NOMO-1 treated with DMSO at 0.1 percent for 48 hours (cell line): ENCODE measurements at regions not wholly inside any gene's neighbourhood (a gene's known extent, or its start where the extent isn't known, plus 50 kb on each side); places are given as distances from the start of the nearest gene placed in this dataset.
"Not testable (repeated sequence)": the region's sequence is repeated elsewhere in the genome, so short reads cannot be mapped to it uniquely, and the experiment has no call there.

Experiments used
- DNase-seq: peaks from one replicate; lab custom pipeline; 2025; ENCODE audit not compliant: unreplicated experiment; lab: John Stamatoyannopoulos, UW

- DNase-seq, result peak; percentile 27
Observed at GRCh38 chr21:35548904-35549615, 500.0 kb upstream of the RUNX1 start.

- no peak for DNase-seq
Observed at GRCh38 chr21:35547946-35548774, 499.1 kb upstream of the RUNX1 start.

GRCh38 chr21:35543746-35544145 lies 494.6 kb upstream of the RUNX1 start:
- no peak for DNase-seq

- DNase-seq, result no peak
Observed at GRCh38 chr21:35540950-35541638, 492.0 kb upstream of the RUNX1 start.

GRCh38 chr21:35538386-35538785 lies 489.3 kb upstream of the RUNX1 start:
- DNase-seq, result peak; percentile 59

- no peak for DNase-seq
Observed at GRCh38 chr21:35537604-35538003, 488.5 kb upstream of the RUNX1 start.

- DNase-seq, result no peak
Observed at GRCh38 chr21:35533893-35534292, 484.8 kb upstream of the RUNX1 start.

GRCh38 chr21:35530766-35531165 lies 481.7 kb upstream of the RUNX1 start:
- peak; percentile 87 for DNase-seq

GRCh38 chr21:35529171-35529863 lies 480.2 kb upstream of the RUNX1 start:
- peak; percentile 47 for DNase-seq

- DNase-seq, result peak; percentile 89
Observed at GRCh38 chr21:35528116-35529042, 479.3 kb upstream of the RUNX1 start.

GRCh38 chr21:35527358-35527757 lies 478.3 kb upstream of the RUNX1 start:
- no peak for DNase-seq

GRCh38 chr21:35525443-35525842 lies 476.3 kb upstream of the RUNX1 start:
- peak; percentile 19 for DNase-seq

- no peak for DNase-seq
Observed at GRCh38 chr21:35521852-35522505, 472.9 kb upstream of the RUNX1 start.

- no peak for DNase-seq
Observed at GRCh38 chr21:35521293-35521692, 472.2 kb upstream of the RUNX1 start.

- no peak for DNase-seq
Observed at GRCh38 chr21:35520856-35521255, 471.8 kb upstream of the RUNX1 start.

GRCh38 chr21:35520302-35520701 lies 471.2 kb upstream of the RUNX1 start:
- no peak for DNase-seq

GRCh38 chr21:35517865-35518264 lies 468.8 kb upstream of the RUNX1 start:
- DNase-seq, result no peak

GRCh38 chr21:35516292-35516691 lies 467.2 kb upstream of the RUNX1 start:
- DNase-seq, result not testable (repeated sequence)

GRCh38 chr21:35512346-35512745 lies 463.2 kb upstream of the RUNX1 start:
- no peak for DNase-seq
